Neural progenitor cell (in vitro differentiated cells): ENCODE measurements at regions not wholly inside any gene's neighbourhood (a gene's known extent, or its start where the extent isn't known, plus 50 kb on each side); places are given as distances from the start of the nearest gene placed in this dataset.

Source experiments
- DNase-seq: peaks from one replicate; pipeline ENCODE4 v3.0.0-alpha.2; 2016; ENCODE audit warnings: low spot score
- H2AFZ ChIP-seq: fragments of 200-600 bp; sonication (generic); replicated peaks from 2 replicates; pipeline ENCODE4 v1.6.1; 2016; ENCODE audit warnings: antibody characterized with exemption
- H3F3A ChIP-seq: fragments of 200-600 bp; sonication (generic); 2 replicates; pipeline ENCODE4 v1.6.1; 2016; ENCODE audit warnings: antibody characterized with exemption, low read depth
- H3K27ac ChIP-seq: fragments of 200-600 bp; sonication (generic); 2 replicates; pipeline ENCODE4 v1.5.1; 2016; ENCODE audit warnings: mild to moderate bottlenecking
- H3K27me3 ChIP-seq: fragments of 200-600 bp; sonication (generic); 2 replicates; pipeline ENCODE4 v1.6.1; 2016; ENCODE audit warnings: mild to moderate bottlenecking, moderate library complexity
- H3K36me3 ChIP-seq: fragments of 200-600 bp; sonication (generic); 2 replicates; pipeline ENCODE4 v1.5.1; 2016
- H3K4me1 ChIP-seq: fragments of 200-600 bp; sonication (generic); 2 replicates; pipeline ENCODE4 v1.6.1; 2016; ENCODE audit warnings: mixed run types
- H3K4me2 ChIP-seq: fragments of 200-600 bp; sonication (generic); 2 replicates; pipeline ENCODE4 v1.6.1; 2016
- H3K4me3 ChIP-seq: fragments of 200-600 bp; sonication (generic); 2 replicates; pipeline ENCODE4 v1.5.1; 2016
- H3K79me2 ChIP-seq: fragments of 200-600 bp; sonication (generic); 2 replicates; pipeline ENCODE4 v1.6.1; 2016; ENCODE audit warnings: low read depth
- H3K9ac ChIP-seq: fragments of 200-600 bp; sonication (generic); 2 replicates; pipeline ENCODE4 v1.6.1; 2016
- H3K9me3 ChIP-seq: fragments of 200-600 bp; sonication (generic); 2 replicates; pipeline ENCODE4 v1.5.1; 2016; ENCODE audit warnings: low read depth
- H4K20me1 ChIP-seq: fragments of 200-600 bp; sonication (generic); 2 replicates; pipeline ENCODE4 v1.6.1; 2016; ENCODE audit warnings: low read depth
- H3K27ac Mint-ChIP-seq: 3 replicates; pipeline ENCODE4 v1.8.0; 2021; ENCODE audit warnings: mixed read lengths
- H3K27me3 Mint-ChIP-seq: 2 replicates; pipeline ENCODE4 v1.8.0; 2022; ENCODE audit warnings: low read depth, mild to moderate bottlenecking, inconsistent platforms, moderate library complexity, mixed read lengths; ENCODE audit not compliant: insufficient read depth
- H3K36me3 Mint-ChIP-seq: 3 replicates; pipeline ENCODE4 v1.8.0; 2021; ENCODE audit warnings: mixed read lengths
- H3K4me1 Mint-ChIP-seq: 3 replicates; pipeline ENCODE4 v1.8.0; 2021; ENCODE audit warnings: mixed read lengths
- H3K4me3 Mint-ChIP-seq: 3 replicates; pipeline ENCODE4 v1.8.0; 2021; ENCODE audit warnings: mild to moderate bottlenecking, moderate library complexity, mixed read lengths
- H3K9me3 Mint-ChIP-seq: 3 replicates; pipeline ENCODE4 v1.8.0; 2020; ENCODE audit warnings: mixed read lengths
- CTCF ChIP-seq: fragments of 200-600 bp; sonication (generic); IDR thresholded peaks from 2 replicates; pipeline ENCODE4 v1.5.1; 2017; ENCODE audit warnings: antibody characterized with exemption, mild to moderate bottlenecking
- EZH2 ChIP-seq: fragments of 200-600 bp; sonication (generic); IDR thresholded peaks from 2 replicates; pipeline ENCODE4 v1.6.1; 2017; ENCODE audit warnings: antibody characterized with exemption, mild to moderate bottlenecking, moderate library complexity
- EZH2phosphoT487 ChIP-seq: fragments of 200-600 bp; sonication (generic); IDR thresholded peaks from 2 replicates; pipeline ENCODE4 v1.6.1; 2017; ENCODE audit warnings: antibody characterized with exemption

- H3K79me2 ChIP-seq = no peaks in the 10 kb centered on the region
- no peaks in the 10 kb centered on the region for H4K20me1 ChIP-seq
- Mint-ChIP-seq H3K27me3 (peaks cover 7% of the 10 kb centered on the region), H3K27ac (no peak overlapping the region), H3K36me3 (no peaks in the 10 kb centered on the region), H3K4me1 (no peaks in the 10 kb centered on the region), H3K9me3 (no peaks in the 10 kb centered on the region), H3K4me3 (no peak overlapping the region)
- no peak overlapping the region for H3K4me2 ChIP-seq
- H2AFZ ChIP-seq = no peak overlapping the region
- no peak for TF ChIP-seq CTCF
- no peak overlapping the region for H3K27ac ChIP-seq
- no peaks in the 10 kb centered on the region for H3K9me3 ChIP-seq
- no peaks in the 10 kb centered on the region for H3K36me3 ChIP-seq
- H3K4me3 ChIP-seq = no peak overlapping the region
- no peak overlapping the region for H3K9ac ChIP-seq
- no peak for DNase-seq
- no peaks in the 10 kb centered on the region for H3F3A ChIP-seq
- no peaks in the 10 kb centered on the region for H3K27me3 ChIP-seq
- H3K4me1 ChIP-seq = no peaks in the 10 kb centered on the region
Observed at GRCh38 chr2:15700599-15701340, 109.1 kb downstream of the DDX1 start.

- Mint-ChIP-seq H3K9me3 (no peaks in the 10 kb centered on the region), H3K4me1 (no peaks in the 10 kb centered on the region), H3K36me3 (no peaks in the 10 kb centered on the region), H3K27me3 (peaks cover 7% of the 10 kb centered on the region), H3K27ac (no peak overlapping the region), H3K4me3 (no peak overlapping the region)
- Histone ChIP-seq H4K20me1 (no peaks in the 10 kb centered on the region), H3K27ac (no peak overlapping the region), H3K9me3 (no peaks in the 10 kb centered on the region), H3F3A (no peaks in the 10 kb centered on the region), H3K27me3 (no peaks in the 10 kb centered on the region), H3K4me3 (no peak overlapping the region), H3K79me2 (no peaks in the 10 kb centered on the region), H3K4me2 (no peak overlapping the region), H3K36me3 (no peaks in the 10 kb centered on the region), H2AFZ (no peak overlapping the region), H3K9ac (no peak overlapping the region), H3K4me1 (no peaks in the 10 kb centered on the region)
- DNase-seq = no peak
- no peak for TF ChIP-seq CTCF
- no peak for TF ChIP-seq EZH2phosphoT487
- TF ChIP-seq EZH2 = no peak
Observed at GRCh38 chr2:15701341-15701907, 109.8 kb downstream of the DDX1 start.

GRCh38 chr2:15701991-15702390, 110.3 kb downstream of the DDX1 start:
- no peaks in the 10 kb centered on the region for H3K79me2 ChIP-seq
- no peak overlapping the region for H3K9ac ChIP-seq
- H3F3A ChIP-seq = no peaks in the 10 kb centered on the region
- TF ChIP-seq EZH2 (no peak), EZH2phosphoT487 (no peak), CTCF (no peak)
- H3K4me3 Mint-ChIP-seq = no peak overlapping the region
- no peak overlapping the region for H2AFZ ChIP-seq
- H3K4me2 ChIP-seq = no peak overlapping the region
- H3K36me3 Mint-ChIP-seq = no peaks in the 10 kb centered on the region
- no peak overlapping the region for H3K27ac ChIP-seq
- H3K9me3 ChIP-seq = no peaks in the 10 kb centered on the region
- no peaks in the 10 kb centered on the region for H3K9me3 Mint-ChIP-seq
- no peak overlapping the region for H3K27ac Mint-ChIP-seq
- H3K4me1 Mint-ChIP-seq = no peaks in the 10 kb centered on the region
- H3K27me3 ChIP-seq = no peaks in the 10 kb centered on the region
- no peaks in the 10 kb centered on the region for H3K4me1 ChIP-seq
- H4K20me1 ChIP-seq = no peaks in the 10 kb centered on the region
- H3K4me3 ChIP-seq = no peak overlapping the region
- H3K36me3 ChIP-seq = no peaks in the 10 kb centered on the region
- H3K27me3 Mint-ChIP-seq = peaks cover 7% of the 10 kb centered on the region
- DNase-seq = no peak
